HG02759 (cell line): ENCODE measurements at regions not wholly inside any gene's neighbourhood (a gene's known extent, or its start where the extent isn't known, plus 50 kb on each side); places are given as distances from the start of the nearest gene placed in this dataset.

Source experiments
- ATAC-seq: cut with Tn5 transposase; IDR thresholded peaks from one replicate; pipeline ENCODE4 v1.9.1; 2021; ENCODE audit warnings: mild to moderate bottlenecking, moderate library complexity; ENCODE audit not compliant: unreplicated experiment

GRCh38 chr16:86286991-86287663 is 223.2 kb upstream of the FOXF1 start:
- ATAC-seq: no peak

- no peak for ATAC-seq
Observed at GRCh38 chr16:86287664-86288201, 222.6 kb upstream of the FOXF1 start.

- ATAC-seq: no peak
Observed at GRCh38 chr16:86288716-86289294, 221.5 kb upstream of the FOXF1 start.

- ATAC-seq: no peak
Observed at GRCh38 chr16:86289304-86289703, 221.0 kb upstream of the FOXF1 start.

- ATAC-seq: no peak
Observed at GRCh38 chr16:86289907-86290306, 220.4 kb upstream of the FOXF1 start.

- no peak for ATAC-seq
Observed at GRCh38 chr16:86291491-86291890, 218.8 kb upstream of the FOXF1 start.

- ATAC-seq: no peak
Observed at GRCh38 chr16:86292171-86292775, 218.1 kb upstream of the FOXF1 start.

GRCh38 chr16:86292942-86293341 is 217.4 kb upstream of the FOXF1 start:
- ATAC-seq: no peak

GRCh38 chr16:86293906-86294305 is 216.4 kb upstream of the FOXF1 start:
- ATAC-seq: no peak

GRCh38 chr16:86294535-86295196 is 215.7 kb upstream of the FOXF1 start:
- no peak for ATAC-seq

GRCh38 chr16:86296256-86296655 is 214.1 kb upstream of the FOXF1 start:
- no peak for ATAC-seq

GRCh38 chr16:86297391-86297790 is 212.9 kb upstream of the FOXF1 start:
- ATAC-seq: no peak

GRCh38 chr16:86297866-86298757 is 212.2 kb upstream of the FOXF1 start:
- no peak for ATAC-seq

GRCh38 chr16:86298758-86299134 is 211.6 kb upstream of the FOXF1 start:
- ATAC-seq: no peak

- ATAC-seq: no peak
Observed at GRCh38 chr16:86299882-86300610, 210.3 kb upstream of the FOXF1 start.

GRCh38 chr16:86300746-86301481 is 209.4 kb upstream of the FOXF1 start:
- ATAC-seq: no peak

- ATAC-seq: no peak
Observed at GRCh38 chr16:86302421-86303109, 207.8 kb upstream of the FOXF1 start.

- no peak for ATAC-seq
Observed at GRCh38 chr16:86303787-86304678, 206.3 kb upstream of the FOXF1 start.
